ENCODE measurements at regions not wholly inside any gene's neighbourhood (a gene's known extent, or its start where the extent isn't known, plus 50 kb on each side); places are given as distances from the start of the nearest gene placed in this dataset.

DNA sequence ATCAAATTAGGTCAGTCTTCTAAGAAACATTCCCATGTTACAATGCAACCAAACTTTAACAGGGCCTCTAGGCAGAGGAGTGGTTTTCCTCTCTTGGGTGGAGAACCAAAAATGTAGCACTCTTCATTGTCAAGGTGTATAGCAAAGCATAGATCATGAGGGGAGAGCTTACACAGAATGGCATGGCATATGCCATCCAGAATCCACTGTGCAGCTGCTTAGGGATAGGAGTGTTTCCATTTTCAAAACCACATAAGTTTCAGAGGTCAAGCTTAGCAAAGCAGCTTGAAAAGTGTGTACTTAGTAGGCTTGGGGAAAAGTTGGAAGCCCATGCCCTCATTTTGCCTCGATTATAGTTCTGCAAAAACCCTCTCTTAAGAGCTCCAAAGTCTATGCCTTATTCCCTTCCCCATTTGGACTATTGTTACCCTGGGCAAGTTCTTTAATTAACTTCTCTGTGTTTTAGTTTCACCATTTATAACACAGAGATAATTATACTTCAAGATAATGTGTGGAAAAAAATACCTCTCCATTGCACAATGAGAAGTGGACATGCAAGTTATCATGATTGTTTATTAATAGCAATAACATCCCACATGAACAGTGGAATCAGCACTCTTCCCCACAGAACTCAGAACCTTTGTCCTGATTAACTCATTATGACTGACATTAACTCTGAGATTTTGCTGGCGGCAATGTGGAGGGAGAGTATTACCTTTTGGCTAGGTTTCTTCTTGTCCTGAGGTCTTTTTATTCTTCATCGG, 398.9 kb upstream of the WWC1 start:
- no peak for DNase-seq

DNA sequence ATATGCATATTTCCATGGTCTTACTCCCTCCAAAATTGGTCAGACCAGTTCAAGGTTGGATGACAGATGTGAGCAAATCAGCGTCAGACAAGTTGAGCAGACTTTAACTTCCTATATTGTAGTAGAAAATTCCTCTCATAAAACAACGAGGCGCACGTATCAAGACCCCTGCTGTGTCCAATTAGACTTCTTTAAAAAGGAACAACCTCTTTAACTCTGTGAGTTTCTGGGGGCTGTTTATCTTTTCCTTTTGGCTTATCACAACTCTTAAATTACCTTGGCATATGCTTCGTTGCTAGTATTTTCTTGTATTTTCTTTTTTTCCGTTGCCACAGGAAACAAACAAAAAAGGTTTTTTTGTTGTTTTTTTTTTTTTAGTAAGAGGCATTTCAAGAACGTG, 398.2 kb upstream of the WWC1 start:
- no peak for DNase-seq

DNA sequence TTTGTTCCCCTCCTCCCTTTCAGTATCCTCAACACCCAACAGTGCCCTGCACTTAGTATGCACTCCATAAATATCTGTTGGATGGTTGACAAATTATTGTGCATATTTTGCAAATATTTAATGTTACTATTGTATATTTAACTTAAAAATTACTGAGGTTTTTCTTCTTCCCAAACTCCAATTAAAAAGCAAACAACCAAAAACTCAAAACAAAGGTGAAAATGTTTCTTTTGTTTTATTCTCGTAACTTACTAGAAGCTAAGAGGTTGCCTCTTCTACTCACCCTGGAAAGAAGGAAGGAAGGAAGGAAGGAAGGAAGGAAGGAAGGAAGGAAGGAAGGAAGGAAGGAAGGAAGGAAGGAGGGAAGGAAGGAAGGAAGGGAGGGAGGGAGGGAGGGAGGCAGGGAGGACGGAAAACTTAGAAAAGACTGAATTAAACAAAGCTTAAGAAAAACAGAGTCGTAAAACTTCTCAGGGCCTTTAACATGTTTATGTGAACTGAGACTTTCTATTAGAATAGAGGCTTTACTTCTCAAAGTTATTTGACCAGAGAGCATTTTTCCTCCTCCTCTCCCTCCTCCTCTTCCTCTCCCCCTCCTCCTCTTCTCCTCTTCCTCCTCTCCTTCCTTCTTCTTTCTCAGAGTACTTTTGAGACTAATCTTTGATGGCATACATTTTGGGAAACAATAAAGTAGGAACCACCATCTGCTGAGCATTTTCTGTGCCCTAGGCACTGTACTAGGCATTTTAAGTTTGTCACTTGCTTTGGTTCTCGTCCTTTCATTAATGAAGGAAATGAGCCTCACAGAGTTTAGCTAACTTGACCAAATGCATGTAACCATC, 396.6 kb upstream of the WWC1 start:
- no peak for DNase-seq

DNA sequence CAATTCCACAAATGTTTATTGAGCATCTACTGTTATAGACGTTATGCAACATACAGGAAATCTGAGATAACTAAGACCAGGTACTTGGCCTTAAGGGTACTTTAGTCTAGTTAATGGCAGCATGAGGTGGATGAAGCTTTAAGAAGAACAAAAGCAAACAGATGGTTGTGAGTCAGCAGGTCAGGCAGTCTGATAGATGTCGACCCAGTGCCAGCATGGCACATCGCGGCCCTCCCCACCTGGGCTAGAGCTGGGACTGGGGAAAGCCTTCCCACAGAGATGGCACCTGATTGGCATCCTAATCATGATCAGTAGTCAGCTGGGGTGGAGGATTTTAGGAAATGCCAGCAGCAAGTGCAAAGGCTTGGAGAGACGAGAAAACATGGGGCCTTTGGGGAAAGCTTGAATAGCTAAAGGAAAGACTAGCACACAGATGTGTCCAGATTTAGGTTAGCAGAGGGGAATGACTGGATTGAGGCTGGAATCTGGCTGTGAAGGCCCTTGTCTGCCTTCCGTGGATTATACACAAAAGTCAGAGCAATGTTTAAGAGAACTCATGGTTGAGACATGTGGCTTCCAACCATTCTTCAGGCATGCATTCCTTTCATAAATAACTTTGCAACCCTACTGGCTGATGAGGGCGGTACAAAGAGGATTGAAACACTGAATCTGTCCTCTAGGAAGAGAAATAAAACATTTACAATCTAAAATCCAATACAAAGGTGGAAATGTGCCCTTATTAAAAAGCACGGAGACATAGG, 395.4 kb upstream of the WWC1 start:
- no peak for DNase-seq

DNA sequence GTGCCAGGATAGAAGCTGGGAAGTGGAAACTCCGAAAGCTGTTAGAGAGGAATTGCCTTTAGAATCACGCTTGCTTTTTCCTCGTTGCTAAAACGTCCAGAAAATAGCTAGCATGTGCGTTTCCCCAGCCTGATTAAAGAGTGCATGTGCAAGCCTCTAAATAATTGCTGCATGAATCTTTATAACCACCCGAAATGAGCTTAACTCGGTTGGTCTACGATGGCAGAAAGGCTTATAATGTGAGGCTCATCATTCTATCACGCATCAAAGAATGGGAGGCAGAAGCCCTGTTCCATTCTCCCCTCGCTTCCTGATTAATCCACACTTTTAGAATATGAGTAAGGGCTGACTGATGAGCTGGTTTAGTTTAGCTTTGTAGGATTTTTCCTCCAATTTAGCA, 394.6 kb upstream of the WWC1 start:
- no peak for DNase-seq

DNA sequence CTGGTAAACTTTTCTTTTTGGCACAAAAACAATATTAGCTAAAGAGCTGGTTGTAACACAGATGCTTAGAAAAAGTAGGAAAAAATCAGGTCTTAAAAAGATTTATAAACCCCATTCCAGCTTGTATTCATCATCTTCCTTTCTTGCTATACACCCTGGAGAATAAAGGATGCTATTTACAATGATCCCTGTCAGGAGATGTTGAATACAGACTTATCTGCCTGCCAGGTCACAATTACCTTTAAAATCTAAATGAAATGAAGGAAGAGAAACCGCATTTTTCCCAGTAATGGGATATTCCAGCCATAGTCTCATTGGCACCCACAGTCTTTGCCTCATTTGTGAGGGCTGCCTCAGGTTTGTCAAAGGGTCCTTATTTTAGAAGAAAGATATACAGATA, 394.1 kb upstream of the WWC1 start:
- DNase-seq: no peak

DNA sequence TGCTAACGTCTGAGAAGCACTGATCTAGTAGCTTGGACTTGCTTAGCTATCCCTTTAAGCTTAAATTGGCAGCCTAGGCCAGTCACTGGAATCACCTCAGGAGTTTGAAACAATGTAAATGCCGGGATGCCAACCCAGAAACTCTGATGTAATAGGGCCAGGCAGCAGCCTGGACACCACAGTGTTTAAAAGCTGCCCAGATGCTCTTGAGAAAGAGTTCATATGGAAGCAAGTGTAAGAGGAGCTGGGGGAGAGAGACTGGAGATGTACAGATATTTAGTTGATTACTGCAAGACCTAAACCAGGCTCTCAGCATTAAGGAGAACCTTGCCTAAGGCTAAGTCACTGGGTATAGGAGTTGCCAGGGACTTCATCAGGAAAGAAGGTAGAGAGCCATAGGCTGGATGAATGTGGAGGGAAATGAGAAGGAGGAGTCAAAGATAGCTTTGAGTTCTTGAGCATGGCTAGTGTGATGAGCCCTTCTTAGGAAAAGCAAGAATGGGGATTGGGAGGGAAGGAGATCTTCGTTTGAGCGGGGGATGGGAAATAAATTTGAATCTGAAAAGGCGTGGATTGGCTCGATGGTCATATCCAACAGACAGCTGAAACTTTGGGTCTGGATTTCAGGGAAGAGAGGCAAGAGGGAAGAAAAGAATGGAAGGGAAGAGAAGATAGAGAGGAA, 392.9 kb upstream of the WWC1 start:
- no peak for DNase-seq

DNA sequence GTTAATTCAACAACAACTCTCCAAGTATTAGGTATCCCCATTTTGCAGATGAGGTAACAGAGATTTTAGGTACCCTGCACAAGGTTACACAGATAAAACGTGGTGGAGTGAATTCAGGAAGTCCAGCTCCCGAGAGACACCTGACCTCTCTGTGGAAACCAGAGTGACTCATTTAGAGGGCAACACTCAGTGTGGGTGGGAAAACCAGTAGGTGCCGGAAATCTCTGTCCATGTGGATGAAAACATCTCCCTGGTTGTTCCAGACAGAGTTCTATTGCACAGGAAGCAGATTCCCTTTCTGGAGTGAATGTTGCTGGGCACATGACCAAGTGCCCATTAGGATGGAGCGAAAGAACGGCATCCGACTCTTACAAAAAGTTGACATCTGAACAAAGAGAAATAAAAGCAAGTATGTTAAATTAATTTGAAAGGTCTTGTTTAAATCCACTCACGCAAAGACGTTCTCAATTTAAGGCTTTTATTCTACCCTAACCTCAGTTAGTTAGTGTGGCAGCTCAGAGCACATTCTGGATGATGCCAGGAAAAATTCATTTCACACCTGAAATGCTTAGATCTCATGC, 391.9 kb upstream of the WWC1 start:
- DNase-seq: no peak

DNA sequence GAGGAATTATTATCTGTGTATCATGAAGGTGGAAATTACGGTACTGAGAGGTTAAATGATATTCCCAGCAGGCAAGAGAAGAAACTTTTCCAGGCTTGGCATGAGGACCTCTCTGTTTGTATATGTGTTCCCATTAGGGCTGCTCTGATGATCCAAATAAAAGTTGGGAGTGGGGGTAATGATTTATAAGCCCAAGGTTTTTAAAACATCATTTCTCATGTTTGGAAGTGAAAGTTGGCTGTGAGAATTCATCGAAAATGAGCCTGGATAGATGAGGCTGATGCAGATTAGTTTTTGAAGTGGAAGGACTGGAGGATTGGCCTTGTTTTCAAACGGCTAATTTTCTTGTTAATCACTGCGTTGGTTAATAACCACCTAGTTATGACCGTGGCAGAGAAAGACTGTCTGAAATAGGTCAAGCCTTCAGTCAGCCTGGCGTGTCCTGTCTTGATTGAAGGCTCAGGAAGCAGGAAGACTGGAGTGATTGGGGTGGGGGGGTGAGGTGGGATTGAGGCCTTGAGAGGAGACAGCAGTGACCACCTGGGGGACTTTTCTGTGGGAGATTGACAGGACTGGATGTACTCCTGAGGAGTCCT, 391.0 kb upstream of the WWC1 start:
- no peak for DNase-seq

DNA sequence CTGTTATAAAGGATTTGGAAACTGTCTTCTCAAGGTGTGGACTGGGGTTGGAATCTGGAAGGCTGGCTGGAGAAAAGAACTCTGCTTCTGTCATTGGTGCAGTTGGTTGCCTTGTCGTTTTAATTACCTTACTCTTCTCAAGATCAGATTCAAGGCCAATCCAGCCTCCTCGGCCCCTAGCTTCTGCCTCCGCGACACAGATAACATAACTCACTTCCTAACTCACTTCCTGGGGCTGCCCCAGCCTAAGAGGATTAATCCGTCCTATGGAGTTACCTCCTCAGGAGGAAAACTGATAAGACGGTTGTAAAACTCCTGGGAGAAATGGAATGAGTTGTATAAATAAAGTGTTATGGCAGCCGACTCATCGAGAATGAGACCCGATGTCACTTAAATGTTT, 389.1 kb upstream of the WWC1 start:
- no peak for DNase-seq

DNA sequence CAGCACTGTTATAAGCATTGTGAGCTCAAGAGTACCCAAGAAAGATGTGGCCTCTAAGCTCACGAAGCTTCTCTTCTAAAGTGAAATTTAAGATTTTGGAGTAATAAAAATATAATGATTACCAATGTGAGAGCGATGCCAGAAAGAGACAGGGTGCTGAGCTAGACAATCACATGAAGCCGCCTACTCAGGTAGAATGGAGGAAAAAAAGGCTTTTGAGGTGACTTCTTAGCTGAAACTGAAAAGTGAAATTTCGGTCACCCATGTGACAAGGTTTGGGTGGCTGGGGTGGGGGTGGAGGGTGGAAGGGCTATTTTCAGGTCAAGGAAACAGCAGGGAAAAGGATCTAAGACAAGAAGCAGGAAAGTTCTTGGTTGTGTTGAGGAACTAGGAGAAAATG, 388.2 kb upstream of the WWC1 start:
- no peak for DNase-seq

DNA sequence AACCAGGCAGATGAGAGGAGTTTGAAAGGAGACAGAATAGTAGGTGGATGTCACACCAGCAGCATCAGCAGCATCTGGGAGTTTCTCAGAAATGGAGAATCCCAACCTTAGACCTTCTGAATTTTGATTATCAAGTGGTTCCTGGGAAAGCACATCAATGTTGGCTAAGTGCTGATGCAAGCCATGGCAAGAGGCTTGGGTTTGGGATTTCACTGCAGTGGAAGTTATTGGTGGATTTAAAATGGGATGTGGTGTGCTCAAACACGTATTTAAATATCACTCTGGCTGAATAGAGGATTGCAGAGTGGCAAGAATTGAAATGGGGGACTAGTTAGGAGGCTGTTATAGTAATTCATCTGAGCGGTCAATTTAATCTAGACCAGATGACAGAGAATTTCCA, 387.8 kb upstream of the WWC1 start:
- DNase-seq: no peak

DNA sequence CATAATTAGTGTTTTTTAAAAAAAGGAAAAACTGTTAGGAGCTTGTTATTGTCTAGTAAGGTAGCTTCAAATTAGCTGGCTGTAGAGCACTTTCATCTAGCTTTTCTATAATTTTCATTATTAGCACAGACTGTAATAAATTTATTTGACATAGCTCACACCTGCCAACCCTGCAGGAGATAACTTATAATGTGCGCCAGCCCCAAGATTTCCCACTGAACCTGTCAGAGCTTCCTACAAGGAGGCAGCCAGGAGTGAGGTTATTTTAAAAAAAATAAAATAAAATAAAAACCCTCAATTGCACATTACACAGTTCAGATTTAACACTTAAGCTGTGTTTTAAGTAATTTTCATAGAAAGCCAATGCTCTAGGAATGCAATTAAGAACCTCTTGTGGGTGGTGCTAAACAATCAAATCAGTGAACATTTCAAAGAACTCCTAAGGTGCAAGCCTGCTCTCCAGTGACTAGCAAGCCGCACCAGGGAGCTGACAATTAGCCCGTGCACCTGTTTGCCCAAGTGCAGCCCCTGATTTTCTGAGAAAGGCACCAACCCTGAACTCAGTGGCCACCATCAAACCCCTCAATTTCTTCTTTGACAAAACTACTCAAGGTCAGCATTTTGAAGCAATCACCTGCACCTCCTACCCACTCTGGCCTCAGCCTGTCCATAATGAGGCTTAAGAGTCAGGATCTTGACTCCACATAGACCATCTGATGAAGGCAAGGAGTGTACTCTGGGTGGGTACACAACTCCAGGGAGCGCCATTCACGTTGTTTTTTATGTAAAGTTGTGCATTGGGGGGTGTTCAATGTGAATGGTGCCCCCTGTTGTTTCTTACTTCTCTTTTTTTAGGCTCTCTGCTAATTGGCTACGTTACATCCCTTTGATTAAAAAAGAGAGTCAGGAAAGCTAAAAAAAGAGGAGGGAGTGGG, 385.3 kb upstream of the WWC1 start:
- DNase-seq: no peak

DNA sequence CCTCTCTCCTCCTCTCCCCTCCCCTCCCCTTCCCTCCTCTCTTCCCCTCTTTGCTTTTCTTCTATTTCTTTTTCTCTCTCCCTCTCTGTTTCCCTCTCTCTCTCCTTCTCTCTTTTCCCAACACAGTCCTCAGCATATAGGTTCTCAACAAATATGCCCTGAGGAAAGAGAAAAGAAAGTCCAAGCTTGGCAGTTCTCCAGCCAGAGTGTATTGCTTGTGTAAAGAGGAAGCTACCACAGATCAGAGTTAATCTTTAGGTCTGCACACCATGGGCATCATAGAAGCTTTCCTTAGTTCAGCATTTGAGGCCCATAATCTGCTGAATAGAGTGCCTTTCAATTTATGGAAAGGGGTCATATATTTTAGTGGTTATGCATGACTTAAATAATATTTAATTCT, 382.8 kb upstream of the WWC1 start:
- DNase-seq: no peak

DNA sequence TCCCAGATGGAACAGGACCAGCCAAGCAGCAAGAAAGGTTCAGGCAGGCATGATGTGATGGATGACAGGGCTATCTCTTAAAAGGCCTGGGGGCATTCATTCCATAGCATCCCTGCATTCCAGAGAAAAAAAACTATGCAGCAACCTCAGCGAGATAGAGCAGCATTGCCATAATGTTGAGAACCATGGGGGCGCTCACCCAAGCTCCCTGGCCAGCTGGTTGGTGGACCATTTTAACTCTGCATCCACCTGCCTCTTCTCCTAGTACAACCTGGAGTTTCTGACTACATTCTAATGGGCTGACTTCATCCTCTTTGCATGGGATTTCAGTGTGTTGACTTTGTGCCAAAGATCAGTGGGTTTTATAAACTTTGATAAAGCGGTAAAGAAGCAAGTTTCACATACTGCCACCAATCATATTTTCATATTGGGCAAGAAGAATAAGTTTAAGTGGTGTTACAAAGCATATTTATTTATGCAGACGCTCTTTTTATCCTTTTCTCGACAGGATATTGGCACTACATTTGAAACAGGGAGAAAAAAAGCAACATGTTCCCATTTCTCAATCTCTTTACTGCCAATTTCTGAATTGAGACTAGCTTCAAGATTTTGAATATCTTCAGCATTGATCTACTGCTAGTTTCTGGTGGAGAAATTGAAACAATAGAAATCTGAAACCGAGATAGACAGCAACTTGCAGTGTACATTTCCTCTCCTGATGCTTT, 378.3 kb upstream of the WWC1 start:
- no peak for DNase-seq

DNA sequence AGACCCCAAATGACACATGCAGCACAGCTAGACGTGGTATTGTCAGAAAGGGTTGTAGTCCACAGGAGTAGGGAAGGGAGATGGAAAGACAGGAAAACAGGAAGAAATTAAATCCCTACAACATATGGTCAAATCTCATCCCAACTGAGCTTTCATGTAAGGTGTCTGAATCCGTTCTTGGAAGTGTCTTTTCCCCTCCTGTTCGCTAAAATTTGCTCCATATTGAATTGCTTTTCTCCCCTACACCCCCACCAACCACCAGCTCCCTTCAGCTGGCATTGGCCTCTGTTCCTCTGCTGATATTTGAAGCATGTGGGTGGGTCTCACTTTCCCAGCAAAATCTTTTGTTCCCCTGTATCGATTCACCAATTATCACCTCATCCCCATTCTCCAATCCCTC, 376.2 kb upstream of the WWC1 start:
- DNase-seq: no peak

DNA sequence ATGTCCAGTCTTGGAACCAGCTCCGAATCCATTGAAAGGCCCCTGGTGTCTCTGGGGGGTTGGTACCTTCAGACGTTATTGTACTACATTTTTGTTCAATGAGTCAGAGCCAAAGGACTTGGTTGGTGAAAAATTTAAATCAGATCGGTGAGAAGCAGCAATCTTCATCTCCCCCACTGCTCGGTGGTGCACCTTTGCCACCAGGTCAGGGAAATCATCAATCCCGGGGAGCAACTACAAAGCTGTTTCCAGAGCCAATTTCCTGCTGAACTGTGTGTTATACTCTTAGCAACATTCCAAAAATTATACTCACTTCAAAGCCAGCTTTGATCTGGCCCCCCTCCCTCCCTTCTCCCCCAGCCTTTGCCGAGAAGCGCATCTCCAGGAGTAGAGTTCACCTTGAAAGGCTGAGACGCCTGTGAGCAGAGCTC, 375.2 kb upstream of the WWC1 start:
- DNase-seq: no peak

DNA sequence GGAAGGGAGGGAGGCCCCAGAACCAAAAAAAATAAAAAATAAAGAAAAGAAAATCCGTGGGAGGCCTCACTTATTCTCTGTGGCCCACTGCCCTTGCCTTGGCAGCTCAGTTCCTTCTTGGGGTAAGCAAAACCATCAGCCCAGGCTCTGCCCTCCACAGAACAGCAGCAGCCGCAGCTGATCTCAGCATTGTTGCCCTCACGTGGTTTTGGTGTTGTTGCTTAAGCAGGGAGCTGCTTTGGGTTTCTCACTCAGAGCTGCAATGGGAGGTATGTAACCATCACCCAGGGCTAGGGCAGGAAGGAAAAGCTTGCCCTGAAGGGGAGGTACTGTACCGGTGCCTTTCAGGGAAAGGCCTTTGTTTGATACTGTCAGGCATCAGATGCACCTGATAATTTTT, 374.7 kb upstream of the WWC1 start:
- DNase-seq: no peak

DNA sequence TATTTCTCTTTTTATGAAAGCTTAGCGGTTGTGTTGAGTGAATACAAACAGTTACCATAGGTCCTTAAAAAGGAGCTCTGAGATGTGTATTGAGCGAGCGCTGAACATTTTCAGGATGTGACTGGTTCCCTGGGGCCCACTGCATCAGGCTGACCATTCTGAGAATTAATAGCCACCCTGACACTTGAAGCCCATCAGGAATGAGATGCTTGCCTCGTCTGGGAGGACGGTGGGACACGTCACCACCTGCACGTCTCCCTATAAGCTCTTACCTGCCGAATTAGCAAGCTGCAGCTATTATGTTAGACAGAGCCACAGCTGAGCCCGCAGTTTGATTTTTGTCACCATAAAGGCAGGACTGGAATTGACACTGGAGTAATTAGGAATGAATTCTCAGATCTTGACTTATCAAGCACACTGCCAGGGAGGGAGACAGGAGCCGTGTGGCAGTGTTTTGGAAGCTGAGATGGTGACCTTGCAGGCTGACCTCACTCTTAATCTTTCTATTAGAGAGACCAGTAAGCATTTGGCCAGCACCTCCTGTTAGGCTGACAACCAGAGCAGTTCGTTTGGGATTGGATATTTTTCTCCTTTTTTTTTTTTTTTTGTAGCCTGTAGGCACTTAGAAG, 373.1 kb upstream of the WWC1 start:
- no peak for DNase-seq

All from right hindlimb (tissue), 1 donor.